ENCODE measurements at regions not wholly inside any gene's neighbourhood (a gene's known extent, or its start where the extent isn't known, plus 50 kb on each side); places are given as distances from the start of the nearest gene placed in this dataset.
"Not testable (repeated sequence)": the region's sequence is repeated elsewhere in the genome, so short reads cannot be mapped to it uniquely, and the experiment has no call there.

- DNase-seq (ENCODE audit: low read depth) = peak; percentile 16
Observed at GRCh38 chr4:66429276-66429675, 759.0 kb upstream of the EPHA5 start.

GRCh38 chr4:66416425-66416824, 746.1 kb upstream of the EPHA5 start:
- no peak for DNase-seq (ENCODE audit: low read depth)

GRCh38 chr4:66404141-66404540, 733.9 kb upstream of the EPHA5 start:
- DNase-seq (ENCODE audit: low read depth) = no peak

GRCh38 chr4:66376921-66377320, 706.6 kb upstream of the EPHA5 start:
- no peak for DNase-seq (ENCODE audit: low read depth)

GRCh38 chr4:66376396-66376795, 706.1 kb upstream of the EPHA5 start:
- no peak for DNase-seq (ENCODE audit: low read depth)

- no peak for DNase-seq (ENCODE audit: low read depth)
Observed at GRCh38 chr4:66373268-66373667, 703.0 kb upstream of the EPHA5 start.

- peak; percentile 3 for DNase-seq (ENCODE audit: low read depth)
Observed at GRCh38 chr4:66372706-66373105, 702.4 kb upstream of the EPHA5 start.

- no peak for DNase-seq (ENCODE audit: low read depth)
Observed at GRCh38 chr4:66367043-66367660, 696.9 kb upstream of the EPHA5 start.

GRCh38 chr4:66360395-66360794, 690.1 kb upstream of the EPHA5 start:
- not testable (repeated sequence) for DNase-seq (ENCODE audit: low read depth)

GRCh38 chr4:66357316-66357715, 687.0 kb upstream of the EPHA5 start:
- DNase-seq (ENCODE audit: low read depth) = peak; percentile 61

GRCh38 chr4:66355328-66355727, 685.0 kb upstream of the EPHA5 start:
- no peak for DNase-seq (ENCODE audit: low read depth)

- DNase-seq (ENCODE audit: low read depth) = no peak
Observed at GRCh38 chr4:66351761-66352160, 681.5 kb upstream of the EPHA5 start.

- DNase-seq (ENCODE audit: low read depth) = no peak
Observed at GRCh38 chr4:66340286-66340893, 670.1 kb upstream of the EPHA5 start.

- DNase-seq (ENCODE audit: low read depth) = no peak
Observed at GRCh38 chr4:66339007-66339406, 668.7 kb upstream of the EPHA5 start.

- DNase-seq (ENCODE audit: low read depth) = peak; percentile 25
Observed at GRCh38 chr4:66331761-66332160, 661.5 kb upstream of the EPHA5 start.

GRCh38 chr4:66330125-66330524, 659.8 kb upstream of the EPHA5 start:
- DNase-seq (ENCODE audit: low read depth) = no peak

- DNase-seq (ENCODE audit: low read depth) = no peak
Observed at GRCh38 chr4:66328803-66329574, 658.7 kb upstream of the EPHA5 start.

GRCh38 chr4:66307641-66308438, 637.6 kb upstream of the EPHA5 start:
- no peak for DNase-seq (ENCODE audit: low read depth)

GRCh38 chr4:66300336-66300934, 630.1 kb upstream of the EPHA5 start:
- no peak for DNase-seq (ENCODE audit: low read depth)

GRCh38 chr4:66298569-66298968, 628.3 kb upstream of the EPHA5 start:
- DNase-seq (ENCODE audit: low read depth) = no peak

- no peak for DNase-seq (ENCODE audit: low read depth)
Observed at GRCh38 chr4:66297703-66298102, 627.4 kb upstream of the EPHA5 start.

- peak; percentile 59 for DNase-seq (ENCODE audit: low read depth)
Observed at GRCh38 chr4:66294638-66295037, 624.3 kb upstream of the EPHA5 start.
